HG03045 (cell line): ENCODE measurements at regions not wholly inside any gene's neighbourhood (a gene's known extent, or its start where the extent isn't known, plus 50 kb on each side); places are given as distances from the start of the nearest gene placed in this dataset.
A peak's percentile ranks its signal among the peaks of the same experiment; 100 is the strongest.
"Not testable (repeated sequence)": the region's sequence is repeated elsewhere in the genome, so short reads cannot be mapped to it uniquely, and the experiment has no call there.

ENCODE experiments used
- ATAC-seq: cut with Tn5 transposase; IDR thresholded peaks from one replicate; pipeline ENCODE4 v1.9.1; 2021; ENCODE audit warnings: mild to moderate bottlenecking, moderate library complexity; ENCODE audit not compliant: unreplicated experiment

DNA sequence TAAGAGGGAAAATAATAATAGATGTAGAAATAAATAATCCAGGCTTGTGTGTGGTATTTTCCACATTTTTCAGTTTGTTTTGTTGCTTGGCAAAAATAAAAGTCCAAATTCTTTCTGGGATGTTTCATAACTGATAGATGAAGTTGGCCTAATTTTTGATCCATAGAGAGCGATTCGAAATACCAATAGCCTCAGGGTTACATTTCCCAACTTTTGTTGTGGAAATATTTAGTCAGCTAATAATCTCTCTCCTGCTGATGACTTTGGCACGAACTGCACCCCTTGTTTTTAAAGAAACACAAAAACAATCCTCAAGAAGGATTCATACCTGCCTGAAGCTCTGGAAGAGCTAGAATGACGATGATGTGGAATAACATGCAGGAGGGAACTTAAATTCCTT lies 483.2 kb downstream of the ADRA2A start:
- no peak for ATAC-seq

DNA sequence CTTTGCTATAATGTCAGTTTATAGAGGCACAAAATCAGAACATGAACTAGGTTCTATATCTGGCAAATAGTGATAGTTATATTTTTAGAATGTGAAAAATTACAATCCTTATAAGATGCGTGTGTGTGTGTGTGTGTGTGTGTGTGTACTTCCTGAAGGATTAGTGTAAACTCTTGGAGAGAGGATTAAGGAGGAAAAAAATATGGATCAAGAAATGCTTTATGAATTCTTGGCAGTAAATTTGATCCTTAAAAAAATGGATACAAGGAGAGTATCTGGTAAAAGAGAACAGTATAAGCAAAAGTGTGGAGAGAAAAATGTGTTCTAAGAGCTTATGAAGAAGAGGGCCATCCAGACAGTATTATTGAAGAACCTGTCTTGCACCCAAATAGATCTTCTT lies 484.3 kb downstream of the ADRA2A start:
- ATAC-seq = no peak

DNA sequence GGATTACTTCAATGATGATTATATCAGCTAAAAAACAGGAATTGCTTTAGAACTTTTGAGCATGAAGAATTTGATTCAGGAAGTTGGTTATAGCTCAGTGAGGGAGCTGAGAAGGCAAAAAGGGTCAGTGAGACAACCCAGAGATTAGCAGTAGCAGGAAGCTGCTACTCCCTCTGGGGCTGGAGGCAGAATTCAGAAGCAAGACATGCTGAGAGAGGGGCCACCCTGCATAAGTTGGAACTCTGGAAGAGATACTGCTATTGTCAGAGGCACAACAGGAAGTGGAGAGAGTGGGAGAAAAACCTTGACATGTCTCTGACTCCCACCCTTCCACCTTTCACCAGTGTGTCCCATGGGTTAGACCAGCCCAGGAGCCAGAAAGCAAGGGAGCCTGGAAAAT lies 488.7 kb downstream of the ADRA2A start:
- ATAC-seq = no peak

DNA sequence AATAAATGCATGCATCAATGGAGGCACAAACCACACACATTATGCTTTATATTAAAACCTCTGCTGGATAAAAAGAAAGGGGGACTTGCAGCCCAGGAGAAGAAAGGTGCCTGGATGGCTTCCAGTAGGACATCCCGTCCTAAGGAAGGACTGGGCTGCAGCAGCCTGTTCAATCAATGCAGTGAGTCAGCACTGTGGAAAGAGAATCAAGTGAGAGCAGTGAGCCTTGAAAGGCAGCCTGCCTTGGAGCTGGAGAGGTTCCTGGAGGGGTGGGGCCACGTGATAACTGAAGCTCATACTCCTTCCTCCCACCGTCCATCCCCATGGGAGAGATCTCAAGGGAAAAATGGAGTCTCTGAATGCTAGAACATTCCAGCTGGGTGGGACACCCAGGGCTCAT lies 501.2 kb downstream of the ADRA2A start:
- no peak for ATAC-seq

DNA sequence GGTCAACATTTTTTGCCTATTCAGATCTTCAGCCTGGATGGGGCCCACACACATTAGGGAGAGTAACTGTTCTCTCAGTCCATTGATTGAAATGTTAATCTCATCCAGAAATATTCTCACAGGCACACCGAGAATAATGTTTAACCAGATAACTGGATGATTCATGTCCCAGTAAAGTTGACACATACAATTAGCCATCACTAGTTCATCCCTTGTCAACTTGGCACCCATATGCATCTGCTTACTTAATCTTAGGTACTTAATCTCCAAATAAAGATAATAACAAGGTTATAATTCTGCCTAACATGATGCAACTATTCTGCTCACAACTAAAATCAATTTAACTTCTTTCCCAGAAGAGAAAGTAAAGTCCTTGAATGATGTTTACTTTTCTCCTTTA lies 502.6 kb downstream of the ADRA2A start:
- no peak for ATAC-seq

DNA sequence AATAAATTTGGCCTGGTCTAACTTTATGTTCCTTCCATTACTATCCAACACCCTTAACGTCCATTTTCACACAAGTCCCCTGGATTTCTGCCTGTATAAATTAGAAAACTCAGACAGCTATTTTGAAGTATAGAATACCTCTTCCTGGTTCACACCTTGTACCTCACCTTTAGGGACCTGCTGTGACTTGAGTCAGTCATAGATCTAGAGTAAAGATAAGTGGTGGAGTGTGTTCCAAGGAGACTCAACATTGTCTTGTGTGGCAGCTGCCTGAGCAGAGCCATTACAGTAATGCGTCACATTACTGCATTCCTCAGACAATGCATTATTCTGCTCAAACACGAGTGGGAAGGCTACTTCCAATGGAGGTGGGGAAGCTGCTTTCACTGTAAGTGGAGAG lies 513.9 kb downstream of the ADRA2A start:
- no peak for ATAC-seq

DNA sequence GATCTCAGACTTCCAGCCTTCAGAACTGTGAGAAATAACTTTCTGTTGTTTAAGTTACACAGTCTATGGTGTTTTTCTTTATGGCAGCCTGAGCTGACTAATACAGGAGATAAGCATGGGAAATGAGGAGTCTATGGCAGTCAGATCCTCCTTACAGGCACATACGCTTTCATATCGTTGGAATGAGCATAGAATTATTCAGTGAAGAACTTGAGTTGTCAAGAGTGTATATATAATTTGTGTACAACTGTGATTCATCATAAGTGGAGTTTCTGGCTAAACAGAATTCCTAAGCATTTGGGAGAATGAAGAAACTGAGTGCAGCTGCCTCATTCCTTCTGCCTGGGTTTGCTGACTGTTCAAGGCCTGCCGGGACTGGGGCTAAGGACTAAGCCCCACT lies 516.7 kb downstream of the ADRA2A start:
- no peak for ATAC-seq

DNA sequence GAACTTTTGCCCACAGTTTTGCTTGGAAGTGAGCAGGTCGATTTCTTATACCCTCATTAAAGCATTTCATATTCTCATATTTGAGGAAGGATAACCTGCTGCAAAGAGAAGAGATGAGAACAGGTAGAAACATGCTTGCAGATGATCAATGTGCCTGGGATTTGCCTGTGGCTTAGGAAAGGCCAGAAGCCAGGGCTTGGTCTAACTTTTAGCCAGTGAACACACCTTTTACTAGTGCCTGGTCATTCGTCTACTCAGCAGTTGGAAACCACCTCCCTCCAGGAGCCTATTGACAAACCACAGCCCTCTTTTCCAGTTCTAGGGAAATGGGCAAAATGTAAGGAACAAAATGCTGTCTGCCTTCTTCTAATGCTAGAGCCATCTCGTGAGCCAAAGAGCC lies 518.3 kb downstream of the ADRA2A start:
- no peak for ATAC-seq

DNA sequence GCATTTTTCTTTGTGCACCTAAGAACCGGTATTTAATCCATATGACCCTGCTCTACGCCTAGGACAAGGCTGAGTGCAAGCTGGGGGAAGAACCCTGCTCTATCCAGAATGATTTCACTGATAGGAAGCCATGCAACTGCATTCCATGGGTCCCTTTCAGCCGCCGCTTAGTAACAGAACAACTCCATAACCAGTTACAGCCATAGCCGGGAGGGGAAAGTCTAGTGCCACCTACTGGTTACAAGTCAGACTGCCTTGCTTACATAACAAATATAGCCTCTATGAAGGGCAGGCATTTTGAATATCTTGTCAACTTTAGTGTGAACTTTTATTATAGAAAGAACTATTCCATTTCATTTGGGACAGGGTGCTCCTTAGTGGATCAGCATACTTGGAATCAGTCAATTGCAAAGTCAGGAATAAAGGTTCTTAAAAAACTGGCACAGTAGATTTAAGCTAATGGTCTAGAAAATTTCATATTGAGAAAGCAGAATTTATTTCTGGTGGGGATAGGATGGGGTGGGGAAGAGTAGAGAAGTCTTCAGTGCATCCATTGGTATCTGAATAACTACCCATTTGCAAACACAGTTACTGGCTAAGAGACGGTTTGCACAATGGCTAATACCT lies 521.7 kb downstream of the ADRA2A start:
- ATAC-seq = peak; percentile 92

DNA sequence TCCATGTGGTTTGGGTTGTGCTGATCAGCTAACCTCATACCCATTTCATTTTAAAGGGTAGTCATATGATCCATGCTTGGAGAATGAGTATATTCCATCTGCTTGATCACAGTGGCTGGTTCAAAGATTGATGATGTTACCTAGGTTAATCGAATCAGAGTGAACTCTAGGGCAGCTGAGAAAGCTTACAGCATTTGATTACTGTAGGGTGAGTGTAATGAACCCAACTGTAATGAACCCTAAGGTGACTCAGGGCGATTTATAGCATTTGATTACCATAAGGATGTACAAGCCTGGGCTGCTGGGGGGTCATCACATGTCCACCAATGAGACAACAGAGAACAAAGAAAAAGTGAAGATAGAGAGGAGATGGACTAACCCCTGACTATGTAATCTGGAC lies 523.1 kb downstream of the ADRA2A start:
- ATAC-seq = no peak

DNA sequence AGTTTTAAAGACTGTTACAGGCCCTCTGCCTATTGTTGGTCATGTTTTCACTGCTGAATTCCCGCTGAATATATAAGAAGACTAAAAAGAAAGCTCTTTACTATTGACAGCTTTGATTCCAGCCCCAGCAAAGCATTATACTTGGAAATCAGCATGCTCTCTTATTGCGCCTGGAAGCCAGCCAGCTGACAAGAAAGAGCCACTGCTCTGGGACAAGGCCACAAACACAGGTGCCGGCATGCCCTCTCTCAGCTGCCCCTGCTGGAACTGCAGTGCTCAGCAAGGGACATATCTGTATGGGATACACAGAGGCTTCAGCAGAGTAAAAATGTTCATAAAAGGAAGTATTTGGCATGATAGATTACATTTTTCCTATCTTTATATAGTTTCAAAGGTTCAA lies 523.9 kb downstream of the ADRA2A start:
- no peak for ATAC-seq

DNA sequence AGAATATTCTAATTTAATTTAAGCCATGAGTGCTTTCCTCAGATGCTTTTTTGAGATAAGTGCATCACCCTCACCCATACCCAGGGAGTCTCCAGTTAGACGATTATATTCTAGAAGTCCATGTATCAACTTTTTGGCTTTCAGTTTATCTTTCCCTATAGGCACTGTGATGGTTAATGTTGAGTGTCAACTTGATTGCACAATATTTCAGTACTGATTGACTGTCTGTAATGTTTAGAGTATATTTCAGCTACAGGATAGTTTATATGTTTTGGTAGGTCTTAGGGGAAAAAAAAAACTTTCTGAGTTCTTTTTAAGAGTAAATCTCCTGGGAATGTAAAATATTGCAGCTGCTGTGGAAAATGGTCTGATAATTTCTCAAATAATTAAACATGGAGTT lies 535.4 kb downstream of the ADRA2A start:
- ATAC-seq = no peak

DNA sequence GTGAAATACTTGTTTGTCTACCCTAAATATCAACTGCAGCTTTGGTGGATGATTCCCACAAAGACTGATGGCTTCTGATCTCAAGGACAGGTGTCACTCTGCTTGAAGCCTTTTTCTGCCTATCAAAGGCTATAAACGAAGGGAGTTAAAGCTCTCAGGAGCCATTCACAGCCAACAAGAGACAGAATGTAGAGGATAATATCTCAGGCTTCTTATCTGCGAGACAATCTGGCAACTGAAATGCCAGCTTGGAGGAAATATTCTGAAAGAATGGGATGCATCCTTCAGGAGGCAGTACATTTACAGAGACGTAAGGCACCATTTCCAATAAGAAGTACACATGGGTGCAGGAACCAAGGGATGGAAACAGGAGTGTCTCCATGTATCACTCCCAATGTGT lies 549.4 kb downstream of the GPAM start:
- ATAC-seq = no peak

DNA sequence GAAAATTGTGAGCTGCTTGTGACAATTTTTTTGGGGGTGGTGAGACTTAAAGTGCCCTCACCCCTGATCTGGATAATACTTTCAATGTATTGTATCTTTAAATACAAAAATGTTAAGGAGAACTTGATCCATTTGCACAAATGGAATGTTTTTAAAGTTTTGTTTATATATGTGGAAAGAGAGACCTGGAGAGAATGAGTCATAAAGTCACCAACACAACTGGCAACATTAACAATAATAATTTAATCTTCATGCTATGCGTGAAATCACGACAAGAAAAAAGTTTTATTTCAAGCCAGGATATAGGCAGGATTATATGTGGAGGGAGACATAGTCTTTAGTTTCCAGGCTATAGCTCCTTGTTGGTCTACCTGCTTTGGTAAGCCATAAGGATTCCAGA lies 537.5 kb downstream of the GPAM start:
- no peak for ATAC-seq

DNA sequence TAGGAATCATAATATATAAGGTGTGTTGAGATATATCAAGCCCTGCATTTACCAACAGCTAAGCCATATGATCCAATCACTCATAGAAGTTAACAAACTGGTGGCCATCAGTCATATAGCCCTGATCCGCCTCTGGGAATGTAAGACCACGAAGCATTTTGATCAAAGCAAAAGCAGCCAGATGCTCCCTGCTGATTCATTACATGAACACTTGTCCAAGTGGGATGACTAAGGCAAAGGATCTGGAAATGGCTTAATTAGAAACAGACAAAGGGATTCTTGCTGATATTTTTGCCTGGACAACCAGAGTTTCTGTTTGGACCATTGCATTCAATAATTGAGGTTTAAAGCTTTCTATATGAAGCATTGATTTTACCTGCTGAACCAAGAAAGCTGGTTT lies 535.5 kb downstream of the GPAM start:
- ATAC-seq = no peak

DNA sequence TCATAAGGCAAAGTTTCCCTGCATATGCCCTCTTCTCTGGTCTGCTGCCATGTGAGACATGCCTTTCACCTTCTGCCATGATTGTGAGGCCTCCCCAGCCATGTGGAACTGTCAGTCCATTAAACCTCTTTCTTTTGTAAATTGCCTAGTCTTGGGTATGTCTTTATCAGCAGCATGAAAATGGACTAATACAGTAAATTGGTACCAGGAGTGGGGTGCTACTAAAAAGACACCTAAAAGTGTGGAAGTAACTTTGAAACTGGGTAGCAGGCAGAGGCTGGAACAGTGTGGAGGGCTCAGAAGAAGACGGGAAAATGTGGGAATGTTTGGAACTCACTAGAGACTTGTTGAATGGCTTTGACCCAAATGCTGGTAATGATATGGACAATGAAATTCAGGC lies 534.5 kb downstream of the GPAM start:
- not testable (repeated sequence) for ATAC-seq

DNA sequence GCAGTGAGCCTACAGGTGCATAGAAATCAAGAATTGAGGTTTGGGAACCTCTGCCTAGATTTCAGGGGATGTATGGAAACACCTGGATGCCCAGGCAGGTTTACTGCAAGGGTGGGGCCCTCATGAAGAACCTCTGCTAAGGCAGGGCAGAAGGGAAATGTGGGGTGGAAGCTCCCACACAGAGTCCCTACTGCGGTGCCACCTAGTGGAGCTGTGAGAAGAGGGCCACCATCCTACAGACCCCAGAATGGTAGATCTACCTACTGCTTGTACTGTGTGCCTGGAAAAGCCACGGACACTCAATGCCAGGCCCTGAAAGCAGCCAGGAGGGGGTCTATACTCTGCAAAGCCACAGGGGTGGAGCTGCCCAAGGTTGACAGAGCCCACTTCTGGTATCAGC lies 533.5 kb downstream of the GPAM start:
- ATAC-seq = no peak

DNA sequence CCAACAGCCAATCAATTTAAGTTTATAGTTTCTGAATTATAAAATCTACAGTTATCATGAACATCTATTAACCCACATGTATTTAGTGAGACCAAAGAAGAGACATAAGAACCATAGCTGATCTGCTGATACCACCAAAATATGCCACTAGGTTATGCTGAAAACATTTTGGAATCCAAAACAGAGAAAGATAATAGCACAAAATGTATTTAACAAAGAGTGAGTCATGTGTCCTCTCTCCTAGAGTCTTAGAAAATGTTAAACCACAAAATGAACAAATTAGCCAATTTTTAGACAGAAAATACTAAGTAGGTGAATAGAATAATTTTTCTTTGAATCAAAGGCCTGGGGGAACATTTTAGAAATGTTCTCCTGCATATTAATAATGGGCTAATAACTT lies 527.5 kb downstream of the GPAM start:
- ATAC-seq = no peak

DNA sequence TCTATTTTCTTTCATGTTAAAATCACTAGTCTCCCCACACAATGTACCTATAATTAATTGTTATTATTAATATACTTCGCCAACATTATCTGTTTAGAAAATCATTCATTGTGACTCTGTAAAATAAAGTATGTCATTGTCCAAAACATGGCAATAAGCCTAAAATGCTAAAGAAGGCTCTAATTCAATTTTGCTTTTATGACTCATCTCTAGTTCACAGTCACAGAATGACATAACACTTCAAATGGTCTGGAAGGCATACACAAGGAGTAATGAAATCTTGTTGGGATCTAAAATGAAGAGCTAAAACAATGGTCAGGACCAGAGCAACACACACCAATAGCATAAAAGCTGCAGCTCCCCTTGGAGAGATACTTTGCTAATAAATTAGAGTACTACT lies 505.8 kb downstream of the GPAM start:
- no peak for ATAC-seq

DNA sequence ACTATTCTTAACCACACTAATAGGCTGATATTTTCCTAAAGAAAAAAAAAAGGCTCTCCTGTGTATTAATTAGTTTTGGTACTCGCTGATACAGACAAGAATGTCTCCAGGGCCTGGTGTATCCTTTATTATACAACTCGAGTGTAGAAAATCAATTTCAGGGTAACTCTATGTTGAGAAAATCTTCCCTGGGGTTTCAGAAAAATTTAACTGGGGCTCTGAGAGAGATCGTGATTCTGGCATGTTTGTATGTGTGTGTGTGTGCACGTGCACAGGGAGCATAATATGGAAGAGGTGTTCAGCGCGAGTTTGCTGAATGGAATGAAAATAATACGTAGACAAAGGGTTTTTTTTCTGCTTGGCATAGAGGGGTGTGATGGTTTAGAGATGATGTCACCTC lies 496.8 kb downstream of the GPAM start:
- no peak for ATAC-seq

DNA sequence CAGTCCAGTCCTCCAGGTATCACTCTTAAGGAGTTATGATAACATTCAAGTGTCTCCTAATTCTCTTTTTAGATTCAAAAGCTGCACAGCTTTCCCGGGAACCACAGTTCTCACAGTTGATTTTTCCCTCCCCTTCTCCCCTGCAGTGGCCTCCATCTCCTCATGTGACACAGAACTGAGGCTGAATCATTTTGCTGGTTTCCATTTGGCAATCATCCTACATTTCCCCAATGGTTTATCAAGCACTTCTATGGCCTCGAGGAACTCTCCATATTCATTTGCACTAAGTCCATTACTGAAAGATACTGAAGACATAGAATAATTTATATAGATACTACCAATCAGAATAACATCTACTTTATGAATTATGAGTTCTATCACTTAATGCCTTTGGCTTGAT lies 484.9 kb downstream of the GPAM start:
- no peak for ATAC-seq

DNA sequence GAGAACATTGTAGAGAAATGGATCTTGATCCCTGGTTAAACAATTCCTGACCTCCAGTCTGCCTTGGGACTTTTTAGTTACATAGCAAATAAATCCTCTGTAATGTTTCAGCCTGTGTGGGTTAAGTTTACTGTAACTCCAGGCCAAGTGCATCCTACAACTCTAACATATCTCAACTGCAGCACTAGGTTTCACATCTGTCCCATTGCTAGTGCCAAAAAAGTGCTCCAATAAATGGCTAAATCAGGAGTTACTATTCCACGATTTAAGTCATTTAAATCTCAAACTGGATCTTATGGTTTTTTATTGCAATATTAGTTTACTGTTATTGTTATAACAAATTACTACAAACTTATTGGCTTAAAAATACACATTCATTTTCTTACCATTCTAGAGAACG lies 479.6 kb downstream of the GPAM start:
- ATAC-seq = no peak

DNA sequence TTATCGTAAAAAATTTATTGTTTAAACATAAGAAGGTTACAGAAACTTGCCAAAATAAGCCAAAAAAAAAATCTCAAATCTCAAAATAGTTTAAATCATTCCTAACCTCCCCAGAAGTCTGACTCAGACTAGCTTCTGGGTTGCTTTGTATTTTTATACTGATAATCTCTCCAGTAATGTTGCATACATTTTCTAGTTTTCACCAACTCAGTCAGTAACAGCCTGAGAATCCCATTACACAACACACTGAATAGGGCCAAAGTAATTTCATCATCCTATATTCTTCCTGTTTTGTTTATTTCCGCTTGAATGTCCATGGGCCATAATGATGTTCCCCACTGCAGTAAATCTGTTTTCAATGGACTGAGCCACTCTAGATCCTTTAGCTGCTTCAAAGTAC lies 478.5 kb downstream of the GPAM start:
- no peak for ATAC-seq

DNA sequence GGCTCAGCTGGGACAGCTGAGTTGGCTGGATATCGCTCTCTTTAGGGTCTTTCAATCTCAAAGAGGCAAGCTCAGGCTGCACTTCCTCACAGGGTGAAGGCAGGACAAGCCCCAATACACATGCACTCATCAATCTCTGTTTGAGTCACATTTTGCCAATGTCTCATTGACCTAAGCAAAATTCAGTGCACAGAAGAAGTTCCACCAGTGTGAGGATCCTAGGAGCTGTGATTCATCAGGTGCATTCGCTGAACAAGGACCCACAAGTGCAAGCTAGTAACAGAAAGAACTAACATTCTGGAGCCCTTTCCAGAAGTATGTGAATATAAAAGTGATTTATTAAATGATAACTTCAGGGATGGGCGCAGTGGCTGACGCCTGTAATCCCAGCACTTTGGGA lies 477.2 kb downstream of the GPAM start:
- no peak for ATAC-seq
